HL-60 (cell line): ENCODE measurements at regions not wholly inside any gene's neighbourhood (a gene's known extent, or its start where the extent isn't known, plus 50 kb on each side); places are given as distances from the start of the nearest gene placed in this dataset.

Source experiments
- GABPA ChIP-seq: IDR thresholded peaks from 2 replicates; pipeline ENCODE4 v1.6.1; 2012; ENCODE audit warnings: low read depth
- POLR2AphosphoS5 ChIP-seq: IDR thresholded peaks from 2 replicates; pipeline ENCODE4 v1.6.1; 2012; ENCODE audit warnings: low read depth
- TF ChIP-seq, protein P1 (sequence below): IDR thresholded peaks from 2 replicates; pipeline ENCODE4 v1.6.1; 2012; ENCODE audit warnings: low read depth; ENCODE audit not compliant: insufficient replicate concordance
- TF ChIP-seq, protein P2 (sequence below): IDR thresholded peaks from one replicate; pipeline ENCODE4 v1.5.1; 2011; ENCODE audit warnings: low read length, control low read depth, inconsistent platforms; ENCODE audit not compliant: insufficient read depth

- TF ChIP-seq, protein P1, sequence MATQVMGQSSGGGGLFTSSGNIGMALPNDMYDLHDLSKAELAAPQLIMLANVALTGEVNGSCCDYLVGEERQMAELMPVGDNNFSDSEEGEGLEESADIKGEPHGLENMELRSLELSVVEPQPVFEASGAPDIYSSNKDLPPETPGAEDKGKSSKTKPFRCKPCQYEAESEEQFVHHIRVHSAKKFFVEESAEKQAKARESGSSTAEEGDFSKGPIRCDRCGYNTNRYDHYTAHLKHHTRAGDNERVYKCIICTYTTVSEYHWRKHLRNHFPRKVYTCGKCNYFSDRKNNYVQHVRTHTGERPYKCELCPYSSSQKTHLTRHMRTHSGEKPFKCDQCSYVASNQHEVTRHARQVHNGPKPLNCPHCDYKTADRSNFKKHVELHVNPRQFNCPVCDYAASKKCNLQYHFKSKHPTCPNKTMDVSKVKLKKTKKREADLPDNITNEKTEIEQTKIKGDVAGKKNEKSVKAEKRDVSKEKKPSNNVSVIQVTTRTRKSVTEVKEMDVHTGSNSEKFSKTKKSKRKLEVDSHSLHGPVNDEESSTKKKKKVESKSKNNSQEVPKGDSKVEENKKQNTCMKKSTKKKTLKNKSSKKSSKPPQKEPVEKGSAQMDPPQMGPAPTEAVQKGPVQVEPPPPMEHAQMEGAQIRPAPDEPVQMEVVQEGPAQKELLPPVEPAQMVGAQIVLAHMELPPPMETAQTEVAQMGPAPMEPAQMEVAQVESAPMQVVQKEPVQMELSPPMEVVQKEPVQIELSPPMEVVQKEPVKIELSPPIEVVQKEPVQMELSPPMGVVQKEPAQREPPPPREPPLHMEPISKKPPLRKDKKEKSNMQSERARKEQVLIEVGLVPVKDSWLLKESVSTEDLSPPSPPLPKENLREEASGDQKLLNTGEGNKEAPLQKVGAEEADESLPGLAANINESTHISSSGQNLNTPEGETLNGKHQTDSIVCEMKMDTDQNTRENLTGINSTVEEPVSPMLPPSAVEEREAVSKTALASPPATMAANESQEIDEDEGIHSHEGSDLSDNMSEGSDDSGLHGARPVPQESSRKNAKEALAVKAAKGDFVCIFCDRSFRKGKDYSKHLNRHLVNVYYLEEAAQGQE = no peak
- TF ChIP-seq, protein P2, sequence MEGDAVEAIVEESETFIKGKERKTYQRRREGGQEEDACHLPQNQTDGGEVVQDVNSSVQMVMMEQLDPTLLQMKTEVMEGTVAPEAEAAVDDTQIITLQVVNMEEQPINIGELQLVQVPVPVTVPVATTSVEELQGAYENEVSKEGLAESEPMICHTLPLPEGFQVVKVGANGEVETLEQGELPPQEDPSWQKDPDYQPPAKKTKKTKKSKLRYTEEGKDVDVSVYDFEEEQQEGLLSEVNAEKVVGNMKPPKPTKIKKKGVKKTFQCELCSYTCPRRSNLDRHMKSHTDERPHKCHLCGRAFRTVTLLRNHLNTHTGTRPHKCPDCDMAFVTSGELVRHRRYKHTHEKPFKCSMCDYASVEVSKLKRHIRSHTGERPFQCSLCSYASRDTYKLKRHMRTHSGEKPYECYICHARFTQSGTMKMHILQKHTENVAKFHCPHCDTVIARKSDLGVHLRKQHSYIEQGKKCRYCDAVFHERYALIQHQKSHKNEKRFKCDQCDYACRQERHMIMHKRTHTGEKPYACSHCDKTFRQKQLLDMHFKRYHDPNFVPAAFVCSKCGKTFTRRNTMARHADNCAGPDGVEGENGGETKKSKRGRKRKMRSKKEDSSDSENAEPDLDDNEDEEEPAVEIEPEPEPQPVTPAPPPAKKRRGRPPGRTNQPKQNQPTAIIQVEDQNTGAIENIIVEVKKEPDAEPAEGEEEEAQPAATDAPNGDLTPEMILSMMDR = no peak
- TF ChIP-seq POLR2AphosphoS5 (no peak), GABPA (no peak)
Measured at GRCh38 chr11:23405350-23405937, 545.2 kb upstream of the CCDC179 start.
